Breast epithelium (tissue), 4 donors: ENCODE measurements at regions not wholly inside any gene's neighbourhood (a gene's known extent, or its start where the extent isn't known, plus 50 kb on each side); places are given as distances from the start of the nearest gene placed in this dataset.

Experiments used
- DNase-seq, 2 donors: peaks; one replicate each; pipeline ENCODE4 v3.0.0-alpha.2; 2019; ENCODE audit warnings: low spot score in 2 of 2
- H3K27ac ChIP-seq, 2 donors: fragments of 200-600 bp; sonication (generic) in 1 of 2; one replicate each; pipeline ENCODE4 v1.5.1; 2016 to 2019; ENCODE audit warnings: mild to moderate bottlenecking in 1 of 2
- H3K27me3 ChIP-seq, 2 donors: fragments of 200-600 bp; sonication (generic) in 1 of 2; one replicate each; pipeline versions ENCODE4 v1.5.1 to v1.6.0; 2017 to 2019; ENCODE audit warnings: control low read depth in 1 of 2, mild to moderate bottlenecking in 1 of 2
- H3K36me3 ChIP-seq: fragments of 200-600 bp; one replicate; pipeline ENCODE4 v1.5.1; 2019
- H3K4me1 ChIP-seq, 2 donors: fragments of 200-600 bp; sonication (generic); one replicate each; pipeline ENCODE4 v1.5.1; 2016 to 2019; ENCODE audit warnings: control low read depth in 1 of 2
- H3K4me3 ChIP-seq, 3 donors: fragments of 200-600 bp; sonication (generic); 1 replicate in 2 of 3; 2 replicates in 1 of 3; pipeline ENCODE4 v1.5.1; 2016 to 2019; ENCODE audit warnings: mild to moderate bottlenecking in 3 of 3, moderate library complexity in 2 of 3
- H3K9me3 ChIP-seq, 2 donors: fragments of 200-600 bp; sonication (generic) in 1 of 2; one replicate each; pipeline ENCODE4 v1.5.1; 2016 to 2019; ENCODE audit warnings: control low read depth in 1 of 2
- POLR2A ChIP-seq: fragments of 450-650 bp; IDR thresholded peaks from one replicate; pipeline ENCODE4 v1.6.1; 2016; ENCODE audit warnings: antibody characterized with exemption, mild to moderate bottlenecking, moderate library complexity
- POLR2AphosphoS5 ChIP-seq, 3 donors: sonication (generic); formaldehyde crosslinking; IDR thresholded peaks; one replicate each; pipeline ENCODE4 v1.6.1; 2017; ENCODE audit warnings: antibody characterized with exemption in 3 of 3
- intact Hi-C: fragments of 100-400 bp; cut with DNase I; formaldehyde crosslinking; loops from one replicate; pipeline ENCODE4 v1.15.1; 2023; ENCODE audit warnings: low total_unique reads
- TF ChIP-seq, protein P1 (sequence below), 3 donors: fragments of 450-650 bp; IDR thresholded peaks; one replicate each; pipeline ENCODE4 v1.5.1; 2016 to 2017; ENCODE audit warnings: antibody characterized with exemption in 3 of 3, mild to moderate bottlenecking in 3 of 3, moderate library complexity in 3 of 3

DNA sequence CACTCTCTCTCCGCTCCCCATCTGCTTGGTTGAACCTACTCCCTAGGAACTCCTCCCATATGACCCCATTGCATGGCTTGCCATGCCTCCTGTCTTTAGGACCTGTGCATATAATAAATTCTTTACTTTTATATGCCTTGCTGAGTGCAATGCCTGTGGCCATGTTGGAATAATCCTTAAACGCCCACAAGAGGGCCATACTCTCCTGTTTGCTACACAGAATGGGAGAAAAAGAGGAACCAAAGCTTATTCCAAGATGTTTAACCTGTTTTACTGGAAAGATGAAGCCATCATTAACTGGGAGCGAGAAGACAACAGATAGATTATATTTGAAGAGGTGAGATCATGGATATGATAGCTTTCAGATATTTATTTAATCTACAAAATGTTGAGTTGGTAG, 1097.8 kb downstream of the NAALADL2 start:
- H3K36me3 ChIP-seq, result no peaks in the 10 kb centered on the region
- no peaks in the 10 kb centered on the region for H3K27me3 ChIP-seq
- H3K9me3 ChIP-seq, result no peaks in the 10 kb centered on the region
- TF ChIP-seq, protein P1, sequence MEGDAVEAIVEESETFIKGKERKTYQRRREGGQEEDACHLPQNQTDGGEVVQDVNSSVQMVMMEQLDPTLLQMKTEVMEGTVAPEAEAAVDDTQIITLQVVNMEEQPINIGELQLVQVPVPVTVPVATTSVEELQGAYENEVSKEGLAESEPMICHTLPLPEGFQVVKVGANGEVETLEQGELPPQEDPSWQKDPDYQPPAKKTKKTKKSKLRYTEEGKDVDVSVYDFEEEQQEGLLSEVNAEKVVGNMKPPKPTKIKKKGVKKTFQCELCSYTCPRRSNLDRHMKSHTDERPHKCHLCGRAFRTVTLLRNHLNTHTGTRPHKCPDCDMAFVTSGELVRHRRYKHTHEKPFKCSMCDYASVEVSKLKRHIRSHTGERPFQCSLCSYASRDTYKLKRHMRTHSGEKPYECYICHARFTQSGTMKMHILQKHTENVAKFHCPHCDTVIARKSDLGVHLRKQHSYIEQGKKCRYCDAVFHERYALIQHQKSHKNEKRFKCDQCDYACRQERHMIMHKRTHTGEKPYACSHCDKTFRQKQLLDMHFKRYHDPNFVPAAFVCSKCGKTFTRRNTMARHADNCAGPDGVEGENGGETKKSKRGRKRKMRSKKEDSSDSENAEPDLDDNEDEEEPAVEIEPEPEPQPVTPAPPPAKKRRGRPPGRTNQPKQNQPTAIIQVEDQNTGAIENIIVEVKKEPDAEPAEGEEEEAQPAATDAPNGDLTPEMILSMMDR (IDR thresholded peaks at IDR 0.05), result no peak
- TF ChIP-seq POLR2A, result no peak
- no peak for TF ChIP-seq POLR2AphosphoS5 (IDR thresholded peaks at IDR 0.05)
- intact Hi-C loops, result loop anchor here (5.0 kb wide), 1 partner anchor 635 kb away; no protein-coding TSS in a partner anchor
- no peak for DNase-seq
- no peaks in the 10 kb centered on the region for H3K4me1 ChIP-seq
- H3K27ac ChIP-seq, result no peak overlapping the region
- no peak overlapping the region for H3K4me3 ChIP-seq

DNA sequence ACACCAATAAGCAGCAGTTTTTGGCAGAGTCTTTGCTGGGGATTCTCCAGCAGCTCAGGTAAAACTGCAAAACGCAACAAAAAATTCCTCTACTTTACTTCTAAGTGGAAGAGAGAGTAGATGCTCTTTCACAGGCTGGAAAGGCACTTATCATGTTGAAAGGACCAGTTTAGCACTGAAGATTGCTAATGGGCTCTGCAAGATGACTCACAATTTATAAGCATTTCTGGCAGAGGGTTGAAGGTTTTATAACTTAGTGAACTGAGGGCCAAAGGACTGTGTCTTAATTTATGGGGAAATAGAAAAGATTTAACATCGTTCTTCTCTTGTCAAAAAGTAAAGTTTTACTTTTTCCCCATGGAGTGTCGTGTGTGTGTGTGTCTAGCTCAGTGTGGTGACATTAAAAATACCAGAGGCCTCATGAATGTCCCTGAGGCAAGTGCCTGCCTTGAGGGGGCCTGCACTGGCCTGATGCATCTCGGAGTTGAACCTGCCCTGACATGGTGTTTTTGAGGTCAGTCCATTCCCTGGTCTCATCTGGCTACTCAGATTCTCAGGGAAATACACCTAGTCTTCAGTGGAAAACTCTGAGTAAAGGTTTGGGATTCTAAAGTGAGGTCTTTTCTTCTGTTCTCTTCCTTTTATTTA, 1092.0 kb downstream of the NAALADL2 start:
- TF ChIP-seq POLR2AphosphoS5 (IDR thresholded peaks at IDR 0.05) (no peak), POLR2A (no peak)
- TF ChIP-seq, protein P1 (IDR thresholded peaks at IDR 0.05), result no peak
- Histone ChIP-seq H3K9me3 (no peaks in the 10 kb centered on the region), H3K4me3 (no peak overlapping the region), H3K36me3 (no peaks in the 10 kb centered on the region), H3K4me1 (no peaks in the 10 kb centered on the region), H3K27me3 (no peaks in the 10 kb centered on the region), H3K27ac (no peak overlapping the region)
- intact Hi-C loops, result loop anchor here (5.0 kb wide), 1 partner anchor 1054 kb away; no protein-coding TSS in a partner anchor
- no peak for DNase-seq

DNA sequence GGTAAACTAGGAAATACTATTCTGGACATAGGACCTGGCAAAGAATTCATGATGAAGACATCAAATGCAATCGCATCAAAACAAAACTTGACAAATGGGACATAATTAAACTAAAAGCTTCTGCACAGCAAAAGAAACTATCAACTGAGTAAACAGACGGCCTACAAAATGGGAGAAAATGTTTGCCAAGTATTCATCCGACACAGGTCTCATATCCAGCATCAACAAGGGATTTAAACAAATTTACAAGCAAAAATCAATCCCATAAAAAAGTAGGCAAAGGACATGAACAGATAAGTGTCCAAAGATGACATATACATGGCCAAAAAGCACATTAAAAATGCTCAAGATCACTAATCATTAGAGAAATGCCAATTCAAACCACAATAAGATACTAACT, 1088.9 kb downstream of the NAALADL2 start:
- Histone ChIP-seq H3K4me1 (no peaks in the 10 kb centered on the region), H3K9me3 (peaks cover 0 to 18% of the 10 kb centered on the region in 2 donors), H3K27me3 (no peaks in the 10 kb centered on the region), H3K36me3 (no peaks in the 10 kb centered on the region), H3K4me3 (no peak overlapping the region), H3K27ac (no peak overlapping the region)
- intact Hi-C loops, result no loop called here
- no peak for DNase-seq
- no peak for TF ChIP-seq POLR2AphosphoS5 (IDR thresholded peaks at IDR 0.05)
- TF ChIP-seq POLR2A, result no peak
- TF ChIP-seq, protein P1 (IDR thresholded peaks at IDR 0.05), result no peak

DNA sequence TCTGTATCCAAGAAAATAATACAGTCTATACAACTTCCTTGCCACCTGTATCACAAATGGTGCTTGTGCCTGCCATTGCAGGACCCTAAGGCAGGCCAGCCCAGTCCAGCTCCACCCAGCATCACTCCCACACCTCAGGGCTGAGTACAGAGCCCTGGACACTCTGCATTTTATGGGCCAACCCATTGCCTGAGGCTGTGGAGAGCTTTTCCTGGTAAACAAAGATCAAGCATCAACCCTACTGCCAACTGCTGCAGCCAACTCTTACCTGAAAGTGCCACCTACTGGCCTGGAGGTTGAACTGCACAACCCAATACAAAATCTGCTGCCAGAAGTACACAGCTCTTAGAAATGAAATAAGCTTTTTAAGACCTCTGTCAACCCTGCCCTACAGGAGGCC, 1082.2 kb downstream of the NAALADL2 start:
- Histone ChIP-seq H3K27me3 (no peaks in the 10 kb centered on the region), H3K4me1 (no peaks in the 10 kb centered on the region), H3K36me3 (no peaks in the 10 kb centered on the region), H3K4me3 (no peak overlapping the region), H3K27ac (no peak overlapping the region), H3K9me3 (peaks cover 10 to 18% of the 10 kb centered on the region in 2 donors)
- intact Hi-C loops, result no loop called here
- TF ChIP-seq POLR2AphosphoS5 (IDR thresholded peaks at IDR 0.05) (no peak), POLR2A (no peak)
- TF ChIP-seq, protein P1 (IDR thresholded peaks at IDR 0.05), result no peak
- no peak for DNase-seq

DNA sequence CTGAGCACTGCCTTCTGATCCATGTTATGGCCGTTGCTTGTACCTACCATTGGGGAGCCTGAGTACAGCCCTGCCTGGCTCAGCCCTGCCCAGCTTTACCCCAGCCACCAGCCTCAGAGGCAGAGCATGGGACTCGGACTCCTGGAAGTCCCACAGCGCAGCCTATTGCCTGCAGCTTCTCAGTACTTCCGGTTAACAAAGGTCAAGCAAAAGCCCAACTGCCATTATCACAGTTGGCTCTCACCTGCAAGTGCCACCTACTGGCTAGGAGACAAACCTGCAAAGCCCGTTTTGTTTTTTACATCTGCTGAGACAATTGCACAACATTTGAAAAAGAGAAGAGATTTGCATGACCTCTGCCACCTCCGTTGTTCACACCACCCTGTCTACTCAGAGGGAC, 1081.7 kb downstream of the NAALADL2 start:
- intact Hi-C loops, result no loop called here
- Histone ChIP-seq H3K4me3 (no peak overlapping the region), H3K36me3 (no peaks in the 10 kb centered on the region), H3K4me1 (no peaks in the 10 kb centered on the region), H3K9me3 (peaks cover 15 to 18% of the 10 kb centered on the region in 2 donors), H3K27me3 (no peaks in the 10 kb centered on the region), H3K27ac (no peak overlapping the region)
- TF ChIP-seq POLR2A, result no peak
- TF ChIP-seq, protein P1 (IDR thresholded peaks at IDR 0.05), result no peak
- TF ChIP-seq POLR2AphosphoS5 (IDR thresholded peaks at IDR 0.05), result no peak
- DNase-seq, result no peak
